NCI-H82 (cell line): ENCODE measurements at regions not wholly inside any gene's neighbourhood (a gene's known extent, or its start where the extent isn't known, plus 50 kb on each side); places are given as distances from the start of the nearest gene placed in this dataset.

ENCODE experiments used
- DNase-seq: peaks from one replicate; lab custom pipeline; 2025; lab: John Stamatoyannopoulos, UW

- no peak for DNase-seq
Observed at GRCh38 chr11:97143463-97143862, 753.6 kb downstream of the JRKL start.

DNA sequence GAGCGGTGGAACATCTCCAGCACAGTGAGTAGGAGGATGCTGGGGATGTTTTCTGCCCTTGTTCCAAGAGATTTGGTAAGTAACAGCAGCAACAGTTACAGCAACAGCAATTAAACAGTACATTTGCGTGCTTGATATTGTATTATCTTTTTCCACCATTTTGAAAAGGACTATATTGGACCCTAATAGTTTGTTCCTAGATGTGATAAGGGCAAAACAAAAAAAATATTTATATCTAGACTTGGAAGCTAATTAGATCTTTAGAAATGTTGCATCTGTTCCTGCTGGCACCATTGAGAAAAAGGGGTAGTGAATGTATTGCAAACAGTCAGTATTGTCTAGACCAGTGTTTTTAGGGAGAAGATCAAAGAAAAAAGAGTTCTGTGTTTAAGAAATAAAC is 759.9 kb downstream of the JRKL start:
- DNase-seq: no peak

DNA sequence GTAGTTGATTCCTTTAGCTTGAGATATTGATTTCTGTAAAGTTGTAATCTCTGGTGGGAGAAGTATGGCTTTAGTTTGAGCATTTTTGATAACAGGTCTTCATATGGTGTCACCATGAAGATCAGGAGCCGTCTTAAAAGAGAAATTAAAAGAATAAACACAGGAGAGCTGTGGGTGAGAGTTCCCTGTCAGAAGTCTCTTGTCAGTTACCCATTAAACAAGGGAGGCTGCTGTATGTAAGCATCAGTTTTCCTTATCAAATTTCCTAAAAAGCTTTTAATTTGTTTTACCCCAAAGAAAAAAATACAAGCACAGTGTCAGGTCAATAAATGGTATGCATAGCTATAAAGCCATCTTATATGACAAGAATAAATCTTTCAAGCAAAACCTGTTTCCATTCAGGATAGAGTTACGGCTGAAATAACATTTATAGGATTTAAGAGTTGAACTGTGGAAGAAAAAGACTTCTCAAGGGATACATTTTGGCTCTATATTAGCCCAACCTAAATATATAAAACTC is 767.5 kb downstream of the JRKL start:
- DNase-seq: no peak

GRCh38 chr11:97158243-97158642 is 768.4 kb downstream of the JRKL start:
- no peak for DNase-seq

GRCh38 chr11:97163631-97164191 is 773.9 kb downstream of the JRKL start:
- DNase-seq: peak; percentile 2

DNA sequence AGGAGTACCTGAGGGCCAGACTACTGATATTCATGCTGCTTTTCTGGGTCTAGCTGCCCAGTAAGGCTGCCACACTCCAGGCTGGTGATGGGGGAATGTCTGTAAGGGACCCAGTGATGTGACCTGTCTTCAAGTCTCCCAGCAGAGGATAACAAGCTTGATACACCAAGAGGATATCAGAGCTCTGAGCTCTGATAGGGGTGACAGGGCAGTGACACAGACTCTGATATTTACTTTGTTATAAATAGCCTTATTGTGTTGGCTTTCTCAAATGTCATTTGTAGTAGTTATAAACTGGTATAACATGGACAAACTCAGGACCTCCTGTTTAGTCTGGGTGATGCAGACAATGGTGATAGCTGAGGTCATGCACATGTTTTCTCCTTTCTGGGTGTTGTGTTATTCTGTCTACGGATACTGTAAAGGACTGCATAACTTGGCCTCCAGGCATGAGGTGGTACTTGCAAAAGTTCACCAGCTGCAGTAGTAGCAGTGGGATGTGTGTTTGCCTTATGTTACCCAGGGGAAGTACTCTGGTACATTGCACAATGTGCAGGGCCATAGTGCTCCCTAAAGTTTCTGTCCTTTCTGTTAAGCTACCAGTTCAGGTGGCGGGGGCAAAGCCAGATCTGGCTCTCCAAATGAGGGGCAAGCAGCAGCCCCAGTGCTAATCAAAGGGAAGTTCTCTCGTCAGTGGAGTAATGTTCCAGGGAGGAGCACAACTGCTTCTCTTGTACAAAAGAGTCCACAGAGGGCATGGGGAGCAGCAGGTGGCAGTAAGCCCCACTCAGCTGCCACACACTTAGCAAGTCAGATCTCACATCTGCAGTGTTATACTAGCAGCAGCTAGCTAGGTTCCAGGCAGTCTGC is 812.2 kb downstream of the JRKL start:
- DNase-seq: peak; percentile 7

GRCh38 chr11:97202613-97203292 is 812.9 kb downstream of the JRKL start:
- DNase-seq: no peak

- no peak for DNase-seq
Observed at GRCh38 chr11:97218011-97218410, 828.2 kb downstream of the JRKL start.

GRCh38 chr11:97223647-97224046 is 833.8 kb downstream of the JRKL start:
- DNase-seq: no peak

DNA sequence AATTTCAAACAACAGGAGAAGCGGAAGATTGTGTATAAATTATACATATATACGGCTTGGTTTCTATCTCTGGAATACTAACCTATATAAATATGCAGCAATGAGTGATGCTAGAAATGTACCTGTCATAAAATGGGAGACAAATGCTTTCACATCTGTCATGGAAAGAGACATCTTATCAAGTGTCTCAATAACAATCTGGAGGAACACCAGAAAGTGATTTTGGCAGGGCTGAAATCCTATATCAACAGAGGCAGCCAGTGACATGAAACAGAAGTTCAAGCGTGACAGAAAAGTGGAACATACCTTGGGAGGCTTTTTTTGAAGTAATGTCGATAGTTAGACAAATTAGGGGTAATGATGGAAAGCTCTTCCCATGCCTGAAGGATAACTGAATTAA is 834.6 kb downstream of the JRKL start:
- no peak for DNase-seq

DNA sequence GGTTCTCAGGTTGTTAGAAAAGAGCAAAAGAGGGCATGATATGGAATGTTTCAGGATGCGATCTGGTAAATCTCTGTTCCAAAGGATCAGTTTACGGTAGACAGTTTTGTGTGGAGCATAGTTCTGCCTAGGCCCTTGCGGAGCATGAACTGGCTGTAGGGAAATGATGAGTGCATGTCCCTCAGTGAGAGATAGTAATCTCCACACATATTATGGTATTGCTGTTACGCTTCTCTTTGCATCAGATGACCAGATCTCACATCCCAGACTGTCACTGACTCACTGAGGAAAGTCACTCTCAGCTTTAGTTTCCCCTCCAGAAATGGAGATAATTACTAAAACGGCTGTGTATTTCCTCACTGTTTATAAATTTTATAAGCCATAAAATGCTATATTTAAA is 836.0 kb downstream of the JRKL start:
- no peak for DNase-seq

DNA sequence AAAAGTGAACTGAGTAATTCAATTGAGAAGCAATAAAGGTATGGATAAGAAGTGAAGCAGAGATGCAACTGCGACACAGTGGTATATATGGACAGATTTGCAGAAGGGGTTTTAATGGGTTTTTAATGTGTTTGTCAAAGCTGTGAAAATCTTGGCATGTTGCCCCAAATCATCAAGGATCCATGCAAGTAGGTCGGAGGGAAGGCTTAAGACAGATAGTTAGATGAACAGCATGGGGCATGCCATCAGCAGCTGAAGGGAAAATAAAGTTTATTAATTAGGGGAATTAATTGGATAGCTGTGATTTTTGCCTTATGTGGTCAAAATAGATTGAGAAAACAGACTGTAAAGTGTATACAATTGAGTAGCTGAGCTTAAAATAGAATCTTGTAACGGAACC is 840.1 kb downstream of the JRKL start:
- DNase-seq: no peak

DNA sequence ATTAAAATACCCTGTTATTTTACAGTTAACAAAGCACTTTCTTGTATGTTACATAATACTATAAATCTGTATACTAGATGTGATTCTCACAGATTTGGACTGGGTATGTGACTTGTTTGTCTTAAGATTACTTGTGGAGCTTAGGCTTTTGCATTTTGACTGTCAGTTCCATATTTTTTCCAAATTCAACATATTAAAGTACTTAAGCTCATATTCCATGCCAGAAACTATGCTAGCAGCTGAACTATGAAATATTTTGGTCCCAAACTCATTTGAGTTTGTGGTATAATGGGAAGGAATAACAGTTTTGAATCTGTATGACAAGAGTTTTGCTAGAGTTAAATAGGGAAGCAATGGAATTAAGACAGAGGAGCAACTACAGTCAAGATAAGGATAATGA is 841.4 kb downstream of the JRKL start:
- DNase-seq: no peak

GRCh38 chr11:97234016-97234415 is 844.2 kb downstream of the JRKL start:
- DNase-seq: no peak

GRCh38 chr11:97237151-97237550 is 847.3 kb downstream of the JRKL start:
- no peak for DNase-seq

GRCh38 chr11:97247601-97248000 is 857.8 kb downstream of the JRKL start:
- no peak for DNase-seq

DNA sequence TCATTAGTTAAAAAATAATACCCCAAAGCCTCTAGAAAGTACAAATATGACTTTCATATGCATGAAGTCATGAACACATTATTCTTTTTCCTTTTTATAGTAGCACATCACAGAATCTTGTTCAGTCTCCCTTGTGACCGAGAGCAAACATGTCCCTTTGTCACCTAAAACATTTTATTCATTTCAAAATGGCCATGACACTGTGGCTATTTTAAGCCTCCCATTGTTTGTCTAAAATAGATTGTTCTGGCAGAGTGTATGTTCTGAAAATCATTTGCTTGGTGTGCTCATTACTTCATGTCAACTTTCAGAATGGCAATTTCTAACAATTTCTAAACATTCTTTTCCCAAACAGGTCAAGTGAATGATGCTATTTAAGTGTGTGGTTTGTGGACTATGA is 865.0 kb downstream of the JRKL start:
- no peak for DNase-seq

- peak; percentile 4 for DNase-seq
Observed at GRCh38 chr11:97259434-97259833, 869.6 kb downstream of the JRKL start.

DNA sequence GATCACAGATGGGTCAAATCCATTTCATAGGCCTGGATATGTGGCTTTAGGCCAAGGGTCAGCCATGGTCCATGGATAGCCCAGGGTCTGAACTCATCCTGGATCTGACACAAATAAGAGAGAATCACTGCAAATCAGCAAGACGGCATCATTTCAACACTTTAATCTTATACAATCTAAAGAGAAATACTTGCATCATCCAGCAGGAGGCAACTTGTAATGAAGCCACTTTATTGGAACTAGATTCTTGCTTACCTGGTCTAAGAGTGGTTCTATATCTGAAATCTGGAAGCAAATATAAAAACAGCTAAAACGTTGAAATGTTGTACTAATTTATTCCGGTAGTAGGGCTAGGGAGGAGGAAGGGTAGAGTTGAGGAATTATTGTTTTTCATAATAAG is 870.1 kb downstream of the JRKL start:
- no peak for DNase-seq

- peak; percentile 78 for DNase-seq
Observed at GRCh38 chr11:97263183-97263858, 873.5 kb downstream of the JRKL start.

- DNase-seq: peak; percentile 33
Observed at GRCh38 chr11:97269527-97269926, 879.7 kb downstream of the JRKL start.

DNA sequence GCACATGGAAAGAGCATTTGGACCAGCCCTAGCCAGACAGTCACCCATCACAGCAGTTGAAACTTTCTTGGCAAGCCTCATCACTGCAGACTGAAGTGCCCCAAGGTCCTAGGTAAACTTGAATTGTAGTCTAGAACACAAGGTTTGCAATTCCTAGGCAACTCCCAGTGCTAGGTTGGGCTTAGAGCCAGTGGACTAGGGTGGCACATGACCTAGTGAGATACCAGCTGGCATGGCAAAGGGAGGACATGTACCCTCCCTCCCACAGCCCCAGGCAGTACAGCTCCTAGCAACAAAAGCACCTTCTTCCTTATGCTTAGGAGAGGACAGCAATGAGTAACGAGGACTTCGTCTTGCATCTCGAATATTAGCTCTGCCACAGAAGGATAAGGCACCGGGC is 889.5 kb downstream of the JRKL start:
- DNase-seq: no peak
